H1 (cell line): ENCODE measurements at regions not wholly inside any gene's neighbourhood (a gene's known extent, or its start where the extent isn't known, plus 50 kb on each side); places are given as distances from the start of the nearest gene placed in this dataset.

Source experiments
- CTCF ChIA-PET: fragments of 300-600 bp; sonication (Branson Sonifier 250); formaldehyde crosslinking; loops from one replicate; lab custom pipeline; 2021; ENCODE audit not compliant: partially characterized antibody; lab: Charles Lee
- POLR2A ChIA-PET: fragments of 300-600 bp; sonication (Branson Sonifier 250); formaldehyde crosslinking; loops from one replicate; lab custom pipeline; 2021; ENCODE audit warnings: inconsistent platforms; ENCODE audit not compliant: partially characterized antibody; lab: Charles Lee
- DNase-seq, 2 experiments: peaks; one replicate each; pipeline versions ENCODE4 v3.0.0 to v3.0.0-alpha.2; 2010 to 2022; ENCODE audit warnings: low spot score in 2 of 2, low read depth in 1 of 2, mixed read lengths in 1 of 2
- FAIRE-seq: peaks from 2 replicates; lab custom pipeline; 2011; peaks lifted over from hg19 to GRCh38; lab: Jason Lieb, UNC
- H2AFZ ChIP-seq: 2 replicates; pipeline ENCODE4 v1.8.1; 2012; ENCODE audit warnings: low read length, inconsistent platforms
- H2AK5ac ChIP-seq: 2 replicates; pipeline ENCODE4 v1.6.1; 2013; ENCODE audit warnings: low read depth, low read length
- H2BK120ac ChIP-seq: replicated peaks from 2 replicates; pipeline ENCODE3; 2013; ENCODE audit warnings: low read depth, low read length, inconsistent platforms
- H2BK12ac ChIP-seq: 2 replicates; pipeline ENCODE4 v1.6.1; 2013; ENCODE audit warnings: low read depth, low read length
- H2BK15ac ChIP-seq: 2 replicates; pipeline ENCODE4 v1.6.1; 2013; ENCODE audit warnings: low read length
- H2BK20ac ChIP-seq: 2 replicates; pipeline ENCODE4 v1.6.1; 2013; ENCODE audit warnings: low read length
- H2BK5ac ChIP-seq: 2 replicates; pipeline ENCODE4 v1.6.1; 2013; ENCODE audit warnings: low read depth, low read length
- H3K14ac ChIP-seq: 2 replicates; pipeline ENCODE4 v1.6.1; 2013; ENCODE audit warnings: inconsistent platforms; ENCODE audit not compliant: insufficient read length
- H3K18ac ChIP-seq: 2 replicates; pipeline ENCODE4 v1.6.1; 2013; ENCODE audit warnings: low read length; ENCODE audit errors: extremely low read depth
- H3K23ac ChIP-seq: 2 replicates; pipeline ENCODE4 v1.6.1; 2013; ENCODE audit warnings: inconsistent platforms; ENCODE audit not compliant: insufficient read length
- H3K23me2 ChIP-seq: 2 replicates; pipeline ENCODE4 v1.6.1; 2013; ENCODE audit warnings: low read depth, low read length
- H3K27ac ChIP-seq: 2 replicates; pipeline ENCODE4 v1.6.1; 2011; ENCODE audit warnings: low read depth, low read length, inconsistent platforms
- H3K27me3 ChIP-seq, 4 experiments: replicated peaks in 1 of 4; 1 replicate in 1 of 4; 2 replicates in 3 of 4; pipeline versions ENCODE4 v1.6.1 to v1.8.1; 2011 to 2013; ENCODE audit warnings: low read length in 3 of 4, mild to moderate bottlenecking in 3 of 4, inconsistent platforms in 2 of 4, mixed read lengths in 2 of 4, moderate library complexity in 1 of 4; ENCODE audit not compliant: control insufficient read depth in 3 of 4, insufficient read depth in 3 of 4; ENCODE audit errors: extremely low read depth in 1 of 4
- H3K36me3 ChIP-seq, 4 experiments: 2 replicates each; pipeline versions ENCODE4 v1.6.1 to v1.8.1; 2011 to 2013; ENCODE audit warnings: mild to moderate bottlenecking in 4 of 4, low read length in 3 of 4, moderate library complexity in 2 of 4, control low read depth in 1 of 4, inconsistent platforms in 1 of 4; ENCODE audit not compliant: insufficient read depth in 4 of 4, control insufficient read depth in 2 of 4
- H3K4ac ChIP-seq: replicated peaks from 2 replicates; pipeline ENCODE3; 2013; ENCODE audit warnings: low read length, low read depth, mixed read lengths, inconsistent platforms; ENCODE audit not compliant: insufficient read length
- H3K4me1 ChIP-seq, 4 experiments: replicated peaks in 1 of 4; 1 replicate in 1 of 4; 2 replicates in 3 of 4; pipeline versions ENCODE4 v1.6.1 to v1.8.1; 2011 to 2013; ENCODE audit warnings: low read length in 3 of 4, inconsistent platforms in 2 of 4, mixed read lengths in 1 of 4; ENCODE audit not compliant: insufficient read depth in 4 of 4, control insufficient read depth in 3 of 4
- H3K4me2 ChIP-seq, 2 experiments: 2 replicates each; pipeline versions ENCODE4 v1.6.1 to v1.8.1; 2011 to 2013; ENCODE audit warnings: low read depth in 2 of 2, low read length in 2 of 2, control low read depth in 1 of 2, inconsistent platforms in 1 of 2, mild to moderate bottlenecking in 1 of 2; ENCODE audit not compliant: insufficient read depth in 1 of 2
- H3K4me3 ChIP-seq, 4 experiments: fragments of 200-600, 300-600 bp in 1 of 4; sonication (generic), shearing (Covaris generic), sonication (Bioruptor Twin) in 1 of 4; 2 replicates each; pipeline versions ENCODE4 v1.5.1 to v1.8.1; 2011 to 2016; ENCODE audit warnings: low read length in 4 of 4, low read depth in 3 of 4, control low read depth in 2 of 4, inconsistent platforms in 2 of 4, mild to moderate bottlenecking in 2 of 4, mixed read lengths in 1 of 4, moderate library complexity in 1 of 4; ENCODE audit not compliant: insufficient read depth in 2 of 4; ENCODE audit errors: extremely low read depth in 1 of 4
- H3K56ac ChIP-seq: replicated peaks from 2 replicates; pipeline ENCODE3; 2013; ENCODE audit warnings: low read depth, mild to moderate bottlenecking, mixed read lengths, low read length, inconsistent platforms; ENCODE audit not compliant: insufficient read length
- H3K79me1 ChIP-seq: 2 replicates; pipeline ENCODE4 v1.6.1; 2013; ENCODE audit warnings: low read depth, low read length, control low read depth
- H3K79me2 ChIP-seq, 2 experiments: 2 replicates each; pipeline versions ENCODE4 v1.6.1 to v1.8.1; 2012 to 2013; ENCODE audit warnings: low read length in 2 of 2, mild to moderate bottlenecking in 2 of 2, inconsistent platforms in 1 of 2; ENCODE audit not compliant: insufficient read depth in 2 of 2, control insufficient read depth in 1 of 2
- H3K9ac ChIP-seq, 4 experiments: replicated peaks in 1 of 4; 1 replicate in 1 of 4; 2 replicates in 3 of 4; pipeline versions ENCODE4 v1.6.1 to v1.8.1; 2011 to 2013; ENCODE audit warnings: low read depth in 3 of 4, low read length in 3 of 4, control low read depth in 2 of 4, mild to moderate bottlenecking in 2 of 4, moderate library complexity in 2 of 4, inconsistent platforms in 1 of 4; ENCODE audit errors: extremely low read depth in 1 of 4
- H3K9me3 ChIP-seq, 2 experiments: 2 replicates each; pipeline versions ENCODE4 v1.6.1 to v1.8.1; 2012 to 2013; ENCODE audit warnings: mild to moderate bottlenecking in 2 of 2, moderate library complexity in 2 of 2, control low read depth in 1 of 2, inconsistent platforms in 1 of 2, low read depth in 1 of 2, low read length in 1 of 2, mixed read lengths in 1 of 2; ENCODE audit not compliant: insufficient read depth in 2 of 2
- H4K20me1 ChIP-seq, 2 experiments: replicated peaks in 1 of 2; 2 replicates each; pipeline versions ENCODE3 to v1.8.1; 2011 to 2013; ENCODE audit warnings: inconsistent platforms in 2 of 2, low read length in 2 of 2, mild to moderate bottlenecking in 1 of 2; ENCODE audit not compliant: insufficient read depth in 2 of 2, control insufficient read depth in 1 of 2
- H4K5ac ChIP-seq: 2 replicates; pipeline ENCODE4 v1.6.1; 2013; ENCODE audit warnings: low read length, low read depth, mixed read lengths, inconsistent platforms; ENCODE audit not compliant: insufficient read length
- H4K8ac ChIP-seq: 2 replicates; pipeline ENCODE4 v1.8.0; 2013; ENCODE audit warnings: mild to moderate bottlenecking, moderate library complexity, low read length, inconsistent platforms; ENCODE audit not compliant: insufficient read depth; ENCODE audit errors: extremely low read depth
- H4K91ac ChIP-seq: replicated peaks from 2 replicates; pipeline ENCODE3; 2013; ENCODE audit warnings: low read length, mixed read lengths, inconsistent platforms; ENCODE audit not compliant: insufficient read length
- BCL11A ChIP-seq, 2 experiments: IDR thresholded peaks; one replicate each; pipeline ENCODE4 v1.6.1; 2011; ENCODE audit warnings: low read depth in 2 of 2, low read length in 2 of 2, mild to moderate bottlenecking in 2 of 2
- CHD2 ChIP-seq: IDR thresholded peaks from 2 replicates; pipeline ENCODE4 v1.6.1; 2012; ENCODE audit warnings: low read length, improper control_type of control experiment
- CREB1 ChIP-seq: IDR thresholded peaks from 2 replicates; pipeline ENCODE4 v1.6.1; 2012; ENCODE audit warnings: inconsistent platforms
- CTCF ChIP-seq, 3 experiments: IDR thresholded peaks; 1 replicate in 2 of 3; 2 replicates in 1 of 3; pipeline versions ENCODE4 v1.5.1 to v1.6.1; 2011; ENCODE audit warnings: low read length in 3 of 3, mild to moderate bottlenecking in 3 of 3, inconsistent platforms in 2 of 3, low read depth in 1 of 3, moderate library complexity in 1 of 3; ENCODE audit not compliant: insufficient read depth in 1 of 3; ENCODE audit errors: control extremely low read depth in 1 of 3
- MAX ChIP-seq: IDR thresholded peaks from 2 replicates; pipeline ENCODE4 v1.6.1; 2012; ENCODE audit warnings: inconsistent platforms
- NANOG ChIP-seq: IDR thresholded peaks from 2 replicates; pipeline ENCODE4 v1.6.1; 2011; ENCODE audit warnings: low read length, low read depth, mild to moderate bottlenecking, inconsistent platforms; ENCODE audit not compliant: insufficient read depth, poor library complexity, severe bottlenecking
- POU5F1 ChIP-seq: IDR thresholded peaks from 2 replicates; pipeline ENCODE4 v1.6.1; 2011; ENCODE audit warnings: low read depth, mild to moderate bottlenecking, low read length, moderate library complexity
- SIN3A ChIP-seq, 2 experiments: IDR thresholded peaks in 1 of 2; conservative IDR thresholded peaks in 1 of 2; 2 replicates each; pipeline ENCODE4 v1.6.1; 2011 to 2012; ENCODE audit warnings: low read length in 2 of 2, improper control_type of control experiment in 1 of 2, low read depth in 1 of 2, mild to moderate bottlenecking in 1 of 2
- SIX5 ChIP-seq: IDR thresholded peaks from 2 replicates; pipeline ENCODE4 v1.6.1; 2011; ENCODE audit warnings: mild to moderate bottlenecking, low read depth, low read length
- SP1 ChIP-seq: IDR thresholded peaks from 2 replicates; pipeline ENCODE4 v1.6.1; 2011; ENCODE audit warnings: low read depth, low read length
- SRF ChIP-seq: IDR thresholded peaks from 2 replicates; pipeline ENCODE4 v1.6.1; 2011; ENCODE audit warnings: mild to moderate bottlenecking, low read depth, low read length, moderate library complexity
- SUZ12 ChIP-seq: fragments of 200-600 bp; sonication (generic); IDR thresholded peaks from 2 replicates; pipeline ENCODE4 v1.6.1; 2012; ENCODE audit warnings: mild to moderate bottlenecking, inconsistent platforms, low read length, moderate library complexity, mixed read lengths
- TEAD4 ChIP-seq: IDR thresholded peaks from 2 replicates; pipeline ENCODE4 v1.6.1; 2012; ENCODE audit warnings: low read depth, low read length, inconsistent platforms, mixed read lengths

- Histone ChIP-seq H3K79me1 (no peaks in the 10 kb centered on the region; the same call in 1 of the 2 replicates), H2BK12ac (no peak overlapping the region), H3K18ac (no peak overlapping the region), H4K20me1 (no peaks in the 10 kb centered on the region), H3K4me2 (no peak overlapping the region), H3K27ac (no peak overlapping the region), H4K8ac (no peak overlapping the region), H3K14ac (no peak overlapping the region), H2AFZ (no peak overlapping the region), H3K79me2 (no peaks in the 10 kb centered on the region), H4K91ac (no peak overlapping the region), H3K27me3 (no peaks in the 10 kb centered on the region), H3K4me1 (no peaks in the 10 kb centered on the region), H3K9ac (no peak overlapping the region), H2AK5ac (no peak overlapping the region), H2BK120ac (no peak overlapping the region), H2BK5ac (no peak overlapping the region), H3K9me3 (no peaks in the 10 kb centered on the region), H3K23ac (no peak overlapping the region), H3K23me2 (no peaks in the 10 kb centered on the region), H3K4ac (no peak overlapping the region), H4K5ac (no peak overlapping the region), H3K56ac (no peak overlapping the region), H3K4me3 (no peak overlapping the region), H3K36me3 (no peaks in the 10 kb centered on the region), H2BK15ac (no peak overlapping the region), H2BK20ac (no peak overlapping the region)
- POLR2A ChIA-PET = no interaction called here
- DNase-seq (no peak), FAIRE-seq (no peak)
- CTCF ChIA-PET = interaction anchor here (0.6 to 1.6 kb wide), 4 partner anchors 19 to 330 kb away, joined by 3 to 5 read pairs (median 4); no protein-coding TSS in a partner anchor
- no peak for TF ChIP-seq MAX
- TF ChIP-seq SP1 = no peak
- TF ChIP-seq BCL11A (IDR thresholded peaks at IDR 0.05; ENCODE audit: low read depth in 2 of 2, low read length in 2 of 2) = no peak
- no peak for TF ChIP-seq SIN3A (conservative IDR thresholded peaks at IDR 0.05 in 1 of 2, IDR thresholded peaks at IDR 0.05 in 1 of 2; ENCODE audit: low read depth in 1 of 2, low read length in 2 of 2)
- no peak for TF ChIP-seq CHD2
- TF ChIP-seq CTCF (IDR thresholded peaks at IDR 0.05; ENCODE audit: control extremely low read depth in 1 of 3, insufficient read depth in 1 of 3, low read depth in 1 of 3, low read length in 3 of 3) = no peak
- TF ChIP-seq TEAD4 = no peak
- TF ChIP-seq SUZ12 = no peak
- no peak for TF ChIP-seq POU5F1
- TF ChIP-seq SIX5 = no peak
- TF ChIP-seq NANOG = no peak
- no peak for TF ChIP-seq CREB1
- TF ChIP-seq SRF = no peak
Measured at GRCh38 chr1:30123036-30123435, 600.3 kb downstream of the MATN1 start.
